ENCODE measurements at regions not wholly inside any gene's neighbourhood (a gene's known extent, or its start where the extent isn't known, plus 50 kb on each side); places are given as distances from the start of the nearest gene placed in this dataset.
"Not testable (repeated sequence)": the region's sequence is repeated elsewhere in the genome, so short reads cannot be mapped to it uniquely, and the experiment has no call there.

- ATAC-seq (ENCODE audit: low read depth) (no peak), DNase-seq (ENCODE audit: low spot score) (no peak)
- no peak for TF ChIP-seq CTCF (IDR thresholded peaks at IDR 0.05; ENCODE audit: poor library complexity, severe bottlenecking)
- no peaks in the 10 kb centered on the region for H3K36me3 ChIP-seq (ENCODE audit: low read depth)
- H3K27me3 ChIP-seq (ENCODE audit: insufficient read depth, poor library complexity, severe bottlenecking), result no peaks in the 10 kb centered on the region
- no peaks in the 10 kb centered on the region for H3K4me1 ChIP-seq (ENCODE audit: insufficient read depth, poor library complexity, severe bottlenecking)
- no peak overlapping the region for H3K4me3 ChIP-seq (ENCODE audit: severe bottlenecking)
- H3K9me3 ChIP-seq (ENCODE audit: severe bottlenecking), result no peaks in the 10 kb centered on the region
- H3K27ac ChIP-seq (ENCODE audit: poor library complexity, severe bottlenecking), result no peak overlapping the region
Measured at GRCh38 chr1:193392686-193393085, 206.3 kb upstream of the B3GALT2 start.

GRCh38 chr1:193388683-193389082, 202.3 kb upstream of the B3GALT2 start:
- H3K4me1 ChIP-seq (ENCODE audit: insufficient read depth, poor library complexity, severe bottlenecking), result no peaks in the 10 kb centered on the region
- no peak for DNase-seq (ENCODE audit: low spot score)
- H3K27ac ChIP-seq (ENCODE audit: poor library complexity, severe bottlenecking), result no peak overlapping the region
- no peak overlapping the region for H3K4me3 ChIP-seq (ENCODE audit: severe bottlenecking)
- H3K36me3 ChIP-seq (ENCODE audit: low read depth), result no peaks in the 10 kb centered on the region
- no peak for ATAC-seq (ENCODE audit: low read depth)
- TF ChIP-seq CTCF (IDR thresholded peaks at IDR 0.05; ENCODE audit: poor library complexity, severe bottlenecking), result no peak
- no peaks in the 10 kb centered on the region for H3K27me3 ChIP-seq (ENCODE audit: insufficient read depth, poor library complexity, severe bottlenecking)
- H3K9me3 ChIP-seq (ENCODE audit: severe bottlenecking), result no peaks in the 10 kb centered on the region

- TF ChIP-seq CTCF (IDR thresholded peaks at IDR 0.05; ENCODE audit: poor library complexity, severe bottlenecking), result no peak
- no peaks in the 10 kb centered on the region for H3K4me1 ChIP-seq (ENCODE audit: insufficient read depth, poor library complexity, severe bottlenecking)
- no peaks in the 10 kb centered on the region for H3K9me3 ChIP-seq (ENCODE audit: severe bottlenecking)
- H3K4me3 ChIP-seq (ENCODE audit: severe bottlenecking), result no peak overlapping the region
- H3K27ac ChIP-seq (ENCODE audit: poor library complexity, severe bottlenecking), result no peak overlapping the region
- no peaks in the 10 kb centered on the region for H3K36me3 ChIP-seq (ENCODE audit: low read depth)
- no peak for ATAC-seq (ENCODE audit: low read depth)
- no peak for DNase-seq (ENCODE audit: low spot score)
- no peaks in the 10 kb centered on the region for H3K27me3 ChIP-seq (ENCODE audit: insufficient read depth, poor library complexity, severe bottlenecking)
Measured at GRCh38 chr1:193388165-193388564, 201.8 kb upstream of the B3GALT2 start.

- Histone ChIP-seq H3K4me3 (ENCODE audit: severe bottlenecking) (no peak overlapping the region), H3K9me3 (ENCODE audit: severe bottlenecking) (no peaks in the 10 kb centered on the region), H3K27me3 (ENCODE audit: insufficient read depth, poor library complexity, severe bottlenecking) (no peaks in the 10 kb centered on the region), H3K27ac (ENCODE audit: poor library complexity, severe bottlenecking) (no peak overlapping the region), H3K4me1 (ENCODE audit: insufficient read depth, poor library complexity, severe bottlenecking) (no peaks in the 10 kb centered on the region), H3K36me3 (ENCODE audit: low read depth) (no peaks in the 10 kb centered on the region)
- no peak for TF ChIP-seq CTCF (IDR thresholded peaks at IDR 0.05; ENCODE audit: poor library complexity, severe bottlenecking)
- ATAC-seq (ENCODE audit: low read depth) (no peak), DNase-seq (ENCODE audit: low spot score) (no peak)
Measured at GRCh38 chr1:193387406-193387805, 201.0 kb upstream of the B3GALT2 start.

GRCh38 chr1:193378451-193378850, 192.0 kb upstream of the B3GALT2 start:
- H3K36me3 ChIP-seq (ENCODE audit: low read depth); H3K27ac ChIP-seq (ENCODE audit: poor library complexity, severe bottlenecking); H3K9me3 ChIP-seq (ENCODE audit: severe bottlenecking); H3K4me3 ChIP-seq (ENCODE audit: severe bottlenecking); H3K4me1 ChIP-seq (ENCODE audit: insufficient read depth, poor library complexity, severe bottlenecking); ATAC-seq (ENCODE audit: low read depth); H3K27me3 ChIP-seq (ENCODE audit: insufficient read depth, poor library complexity, severe bottlenecking); DNase-seq (ENCODE audit: low spot score): not testable (repeated sequence)

Data from RWPE2 (cell line).